ENCODE measurements at regions not wholly inside any gene's neighbourhood (a gene's known extent, or its start where the extent isn't known, plus 50 kb on each side); places are given as distances from the start of the nearest gene placed in this dataset.
"Not testable (repeated sequence)": the region's sequence is repeated elsewhere in the genome, so short reads cannot be mapped to it uniquely, and the experiment has no call there.

GRCh38 chr7:119643558-119643957 lies 629.4 kb upstream of the KCND2 start:
- no peak for DNase-seq

GRCh38 chr7:119647286-119647685 lies 625.7 kb upstream of the KCND2 start:
- no peak for DNase-seq

- not testable (repeated sequence) for DNase-seq
Measured at GRCh38 chr7:119648752-119649151, 624.2 kb upstream of the KCND2 start.

GRCh38 chr7:119660080-119660479 lies 612.9 kb upstream of the KCND2 start:
- DNase-seq = no peak

GRCh38 chr7:119664601-119665000 lies 608.4 kb upstream of the KCND2 start:
- DNase-seq = no peak

GRCh38 chr7:119665796-119666195 lies 607.2 kb upstream of the KCND2 start:
- no peak for DNase-seq

GRCh38 chr7:119681336-119681735 lies 591.6 kb upstream of the KCND2 start:
- no peak for DNase-seq

- no peak for DNase-seq
Measured at GRCh38 chr7:119684763-119685162, 588.2 kb upstream of the KCND2 start.

GRCh38 chr7:119685906-119686305 lies 587.1 kb upstream of the KCND2 start:
- DNase-seq = no peak

GRCh38 chr7:119688831-119689230 lies 584.1 kb upstream of the KCND2 start:
- no peak for DNase-seq

- no peak for DNase-seq
Measured at GRCh38 chr7:119692541-119692940, 580.4 kb upstream of the KCND2 start.

- DNase-seq = no peak
Measured at GRCh38 chr7:119694506-119694905, 578.5 kb upstream of the KCND2 start.

GRCh38 chr7:119696336-119696735 lies 576.6 kb upstream of the KCND2 start:
- DNase-seq = no peak

GRCh38 chr7:119703895-119704294 lies 569.1 kb upstream of the KCND2 start:
- no peak for DNase-seq

GRCh38 chr7:119706608-119707007 lies 566.4 kb upstream of the KCND2 start:
- DNase-seq = no peak

GRCh38 chr7:119708891-119709290 lies 564.1 kb upstream of the KCND2 start:
- no peak for DNase-seq

- no peak for DNase-seq
Measured at GRCh38 chr7:119711104-119711503, 561.9 kb upstream of the KCND2 start.

- no peak for DNase-seq
Measured at GRCh38 chr7:119712886-119713462, 560.0 kb upstream of the KCND2 start.

GRCh38 chr7:119713606-119714005 lies 559.4 kb upstream of the KCND2 start:
- DNase-seq = no peak

GRCh38 chr7:119720541-119720940 lies 552.4 kb upstream of the KCND2 start:
- DNase-seq = no peak

- no peak for DNase-seq
Measured at GRCh38 chr7:119724041-119724792, 548.8 kb upstream of the KCND2 start.

- DNase-seq = no peak
Measured at GRCh38 chr7:119733127-119733879, 539.7 kb upstream of the KCND2 start.

- no peak for DNase-seq
Measured at GRCh38 chr7:119737390-119737789, 535.6 kb upstream of the KCND2 start.

- DNase-seq = not testable (repeated sequence)
Measured at GRCh38 chr7:119745280-119745679, 527.7 kb upstream of the KCND2 start.
